T follicular helper cell (primary cell): ENCODE measurements at regions not wholly inside any gene's neighbourhood (a gene's known extent, or its start where the extent isn't known, plus 50 kb on each side); places are given as distances from the start of the nearest gene placed in this dataset.

ENCODE experiments used
- DNase-seq: peaks from one replicate; pipeline ENCODE4 v3.0.0-alpha.2; 2020; ENCODE audit warnings: low read depth

DNA sequence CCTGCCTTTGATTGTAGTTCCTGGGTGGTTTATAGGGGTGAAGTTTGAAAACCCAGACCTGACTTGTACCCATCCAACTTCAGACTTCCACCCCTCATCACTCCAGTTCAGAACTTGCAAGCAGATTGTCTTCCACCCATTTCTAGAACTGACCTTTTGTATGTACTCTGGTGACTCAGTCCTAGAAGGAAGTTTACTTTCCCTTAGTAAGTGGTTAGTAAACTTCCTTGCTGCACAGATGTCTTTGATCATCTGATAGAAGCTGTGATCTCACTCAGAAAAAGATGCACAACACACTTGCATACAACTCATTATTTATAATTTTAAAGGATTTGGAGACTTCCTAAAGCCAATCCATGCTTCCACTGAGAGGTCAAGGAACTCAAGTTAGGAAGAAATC, 368.0 kb downstream of the MFSD1 start:
- DNase-seq, result no peak

DNA sequence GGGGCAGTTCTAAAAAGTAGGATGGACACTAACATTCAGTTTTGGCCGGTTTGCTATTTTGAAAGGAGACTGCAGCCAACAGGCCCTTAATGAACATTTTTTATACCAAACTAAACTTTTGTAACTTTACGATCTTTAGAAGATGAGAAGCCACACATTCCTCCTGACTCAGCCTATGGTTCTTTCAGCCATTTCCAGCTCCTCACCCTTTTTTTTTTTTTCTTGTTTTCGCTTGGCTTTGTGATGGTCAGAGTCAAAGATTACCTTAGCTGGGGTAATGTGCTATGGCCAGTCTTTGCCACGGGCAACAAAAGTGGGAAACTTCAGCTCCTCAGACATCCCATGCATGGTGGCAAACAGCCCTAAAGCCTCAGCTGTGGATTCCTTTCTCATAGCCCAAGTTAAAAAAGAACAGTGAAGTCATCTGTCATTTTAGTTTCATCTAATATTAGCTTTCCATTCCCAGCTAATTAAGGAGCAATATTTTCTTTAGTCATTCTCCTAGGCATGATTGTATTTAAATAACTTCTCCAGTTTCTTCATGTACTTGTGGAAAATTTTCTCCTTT, 368.7 kb downstream of the MFSD1 start:
- DNase-seq, result no peak

GRCh38 chr3:159171333-159171732, 369.5 kb downstream of the MFSD1 start:
- DNase-seq, result no peak

GRCh38 chr3:159172473-159172872, 370.6 kb downstream of the MFSD1 start:
- DNase-seq, result no peak

GRCh38 chr3:159174715-159175692, 373.1 kb downstream of the MFSD1 start:
- no peak for DNase-seq

GRCh38 chr3:159178209-159178897, 376.5 kb downstream of the MFSD1 start:
- DNase-seq, result no peak

DNA sequence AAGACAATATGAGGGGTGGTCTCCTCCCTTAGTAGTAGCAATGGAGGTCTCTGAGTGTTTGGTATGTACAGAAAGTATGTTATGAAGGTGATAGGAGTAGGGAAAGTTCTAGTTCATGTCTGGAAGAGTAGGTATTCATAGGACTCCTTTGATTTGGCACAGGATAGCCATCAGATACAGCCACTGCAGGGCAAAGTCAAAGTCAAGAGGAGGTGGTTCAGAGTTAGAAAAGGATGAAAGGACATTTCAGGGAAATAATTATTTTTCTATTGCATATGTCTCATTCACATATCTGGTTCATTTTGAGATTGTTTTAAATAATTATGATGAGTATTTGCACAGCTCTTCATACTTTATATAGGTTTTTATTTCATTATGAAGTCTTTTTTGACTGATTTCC, 381.1 kb downstream of the MFSD1 start:
- DNase-seq, result no peak

DNA sequence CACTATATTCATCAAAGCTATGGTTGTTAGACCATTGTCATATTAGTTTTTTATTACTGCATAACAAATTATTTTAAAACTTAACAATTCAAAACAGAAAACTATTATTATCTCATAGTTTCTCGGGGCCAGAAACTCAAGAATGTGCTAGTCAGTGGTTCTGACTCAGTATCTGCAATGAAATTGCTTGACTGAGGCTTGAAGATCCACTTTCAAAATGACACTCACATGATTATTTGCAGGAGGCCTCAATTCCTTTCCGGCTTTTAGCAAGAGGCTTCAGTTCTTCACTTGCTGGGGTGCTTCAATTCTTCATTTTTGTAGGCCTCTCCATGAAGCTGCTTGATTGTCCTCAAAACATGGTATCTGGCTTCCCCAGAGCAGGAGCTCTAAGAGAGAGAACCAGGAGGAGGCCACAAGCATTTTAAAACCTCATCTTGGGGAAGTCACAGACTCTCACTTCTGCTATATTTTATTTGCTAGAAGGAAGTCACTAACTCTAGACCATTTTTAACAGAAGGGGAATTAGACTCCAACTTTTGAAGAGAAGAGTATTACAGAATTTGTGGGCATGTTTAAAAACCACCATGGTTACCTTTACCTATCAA, 383.7 kb downstream of the MFSD1 start:
- no peak for DNase-seq

- DNase-seq, result no peak
Observed at GRCh38 chr3:159186581-159186980, 384.7 kb downstream of the MFSD1 start.

DNA sequence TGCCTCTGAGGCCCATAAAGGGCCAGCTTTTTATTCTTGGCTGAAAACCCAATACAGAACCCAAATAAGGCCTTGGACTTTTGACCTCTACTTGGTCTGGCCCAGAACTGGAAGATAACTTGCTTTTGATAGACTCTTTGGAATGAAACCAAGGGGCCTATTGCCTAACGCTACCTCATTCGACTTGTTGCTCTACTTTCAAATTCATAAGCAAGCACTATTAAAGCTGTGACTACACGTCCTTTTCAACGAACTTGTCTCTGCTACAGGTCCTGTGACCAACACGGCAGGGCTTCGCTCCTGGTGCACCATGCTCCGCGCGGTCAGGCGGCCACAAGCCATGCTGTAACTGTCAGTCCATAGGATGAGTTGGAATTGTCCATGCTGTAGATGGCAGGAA, 385.4 kb downstream of the MFSD1 start:
- DNase-seq, result no peak

GRCh38 chr3:159187706-159188105, 385.9 kb downstream of the MFSD1 start:
- no peak for DNase-seq

GRCh38 chr3:159189994-159190669, 388.3 kb downstream of the MFSD1 start:
- DNase-seq, result no peak

DNA sequence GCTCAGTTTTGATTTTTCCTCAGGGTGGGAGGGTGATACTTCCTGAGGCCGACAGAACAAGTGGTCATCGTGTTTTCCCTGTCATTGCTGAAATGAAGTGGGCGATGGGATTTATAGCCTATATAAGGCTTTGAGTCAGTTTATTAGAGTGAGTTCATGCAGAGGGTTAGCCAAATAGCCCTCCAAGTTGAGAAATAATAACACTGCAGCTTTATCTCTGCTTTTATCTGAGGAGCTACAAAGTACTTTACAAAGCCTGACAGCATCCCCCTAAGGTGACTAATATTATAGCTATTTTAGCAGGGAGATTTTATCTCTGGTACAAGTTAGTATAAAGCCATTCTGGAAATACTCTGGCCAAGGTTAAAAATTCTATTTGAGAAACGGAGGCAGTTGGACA, 389.6 kb downstream of the MFSD1 start:
- no peak for DNase-seq

GRCh38 chr3:159196359-159196758, 394.5 kb downstream of the MFSD1 start:
- no peak for DNase-seq

DNA sequence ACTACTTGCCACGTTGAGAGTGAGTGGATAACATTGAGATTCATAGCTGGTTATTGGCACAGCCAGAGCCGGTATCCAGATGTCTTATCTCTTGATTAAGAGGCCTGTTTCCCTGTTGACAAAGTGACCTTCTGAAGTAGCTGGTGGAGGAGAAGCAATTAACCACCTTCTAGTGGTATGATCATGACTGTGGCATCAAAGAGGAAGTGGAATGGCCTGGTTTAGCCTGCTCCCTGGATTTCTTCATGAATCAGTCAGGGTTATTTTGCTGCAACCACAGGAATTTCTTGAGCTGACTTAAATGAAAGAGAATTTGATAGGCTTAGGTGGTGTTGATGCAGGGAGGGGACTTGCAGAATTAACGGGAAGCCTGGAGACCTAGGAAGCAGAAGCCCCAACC, 398.3 kb downstream of the MFSD1 start:
- no peak for DNase-seq

GRCh38 chr3:159208050-159208449, 406.2 kb downstream of the MFSD1 start:
- DNase-seq, result no peak

GRCh38 chr3:159209459-159209858, 407.6 kb downstream of the MFSD1 start:
- DNase-seq, result no peak

DNA sequence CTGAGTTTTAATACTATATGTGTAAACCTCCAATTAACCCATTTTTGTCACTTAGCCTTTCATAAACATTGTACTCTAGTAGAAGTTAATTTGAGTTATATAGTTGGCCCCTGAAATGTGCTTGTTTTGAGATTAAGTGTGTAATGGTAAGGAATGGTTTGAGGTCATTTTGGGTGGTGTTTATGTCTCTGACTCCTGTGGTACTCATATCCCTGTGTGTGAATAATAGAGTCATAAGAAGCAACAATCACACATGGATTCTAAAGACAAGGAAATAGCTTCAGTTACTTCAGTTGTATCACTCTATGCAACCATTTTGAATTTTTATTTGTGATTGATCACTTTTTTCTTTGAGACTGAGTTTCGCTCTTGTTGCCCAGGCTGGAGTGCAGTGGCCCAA, 408.5 kb downstream of the MFSD1 start:
- DNase-seq, result no peak

DNA sequence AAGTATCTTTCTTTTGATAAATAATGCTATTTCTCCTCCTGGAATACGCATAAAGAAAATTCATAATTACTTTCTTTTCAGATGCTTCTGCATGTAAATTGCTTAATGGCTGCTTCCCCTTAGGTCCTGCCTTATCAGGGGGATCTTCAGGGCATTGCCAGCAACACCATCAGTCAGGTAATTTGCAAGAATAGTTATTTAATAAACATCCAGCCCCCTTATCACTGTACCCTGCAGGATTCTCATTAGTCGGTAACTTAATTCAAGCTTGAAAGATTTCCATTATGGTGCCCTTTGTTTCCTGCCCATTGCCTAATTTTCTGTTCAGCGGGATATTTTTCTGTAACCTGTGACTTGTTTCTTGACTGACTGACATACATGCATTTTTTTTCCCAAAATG, 414.5 kb downstream of the MFSD1 start:
- DNase-seq, result no peak

DNA sequence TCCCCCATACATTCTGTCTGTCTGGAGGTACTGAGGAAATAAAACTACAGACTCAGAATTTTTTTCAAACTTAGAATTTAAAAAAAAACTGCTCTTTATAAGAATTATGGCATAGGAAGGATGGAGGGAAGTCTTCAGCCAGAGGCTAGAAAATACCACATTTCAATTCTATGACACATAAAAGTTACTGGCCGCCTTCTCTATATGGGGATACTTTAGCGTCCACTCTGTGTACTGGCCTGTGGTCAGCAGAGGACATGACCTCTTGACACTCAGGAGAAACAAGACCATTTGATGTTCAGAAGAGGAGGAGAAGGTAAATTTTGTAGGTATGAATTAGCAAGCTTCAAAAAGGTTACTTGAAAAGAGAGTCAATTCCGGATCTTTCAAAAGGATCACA, 417.4 kb downstream of the MFSD1 start:
- DNase-seq, result no peak

- no peak for DNase-seq
Observed at GRCh38 chr3:159221335-159221734, 419.5 kb downstream of the MFSD1 start.

DNA sequence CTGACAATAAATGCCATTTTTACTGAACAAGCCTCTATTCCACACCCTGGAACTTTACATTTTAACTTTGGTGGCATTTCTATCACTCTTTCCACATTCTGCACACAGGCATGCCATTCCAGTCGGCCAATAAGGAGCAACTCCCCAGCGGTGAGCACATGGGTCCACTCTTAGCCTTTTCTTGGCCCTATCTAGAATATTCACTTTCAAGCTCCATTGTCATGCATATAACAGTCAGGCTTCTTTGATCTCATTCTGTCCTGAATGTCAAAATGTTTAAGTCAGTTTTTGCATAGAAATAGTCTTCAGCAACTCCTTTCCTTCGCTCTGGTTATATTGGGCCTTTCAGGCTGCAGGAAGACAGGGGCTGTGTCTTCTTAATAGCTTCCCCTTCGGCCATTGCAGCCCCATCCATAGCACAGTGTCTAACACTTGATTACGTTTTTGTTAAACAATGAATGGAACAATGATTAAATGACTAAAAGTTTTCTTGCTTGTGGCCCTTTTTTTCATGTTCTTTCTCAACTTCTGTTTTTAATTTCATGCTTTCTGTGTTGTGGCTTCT, 427.3 kb downstream of the MFSD1 start:
- no peak for DNase-seq
